Esophagus squamous epithelium (tissue), 4 donors: ENCODE measurements at regions not wholly inside any gene's neighbourhood (a gene's known extent, or its start where the extent isn't known, plus 50 kb on each side); places are given as distances from the start of the nearest gene placed in this dataset.
"Not testable (repeated sequence)": the region's sequence is repeated elsewhere in the genome, so short reads cannot be mapped to it uniquely, and the experiment has no call there.

ENCODE experiments used
- POLR2A ChIP-seq, 4 donors: fragments of 450-650 bp; IDR thresholded peaks; one replicate each; pipeline ENCODE4 v1.6.1; 2017; ENCODE audit warnings: antibody characterized with exemption in 4 of 4, mild to moderate bottlenecking in 4 of 4, moderate library complexity in 3 of 4
- TF ChIP-seq, protein P1 (sequence below), 6 experiments: fragments of 450-650 bp in 4 of 6; fragments of 200-600 bp in 2 of 6; sonication (generic) in 2 of 6; IDR thresholded peaks; one replicate each; pipeline ENCODE4 v1.5.1; 2016 to 2019; ENCODE audit warnings: antibody characterized with exemption in 6 of 6, mild to moderate bottlenecking in 4 of 6, moderate library complexity in 4 of 6

DNA sequence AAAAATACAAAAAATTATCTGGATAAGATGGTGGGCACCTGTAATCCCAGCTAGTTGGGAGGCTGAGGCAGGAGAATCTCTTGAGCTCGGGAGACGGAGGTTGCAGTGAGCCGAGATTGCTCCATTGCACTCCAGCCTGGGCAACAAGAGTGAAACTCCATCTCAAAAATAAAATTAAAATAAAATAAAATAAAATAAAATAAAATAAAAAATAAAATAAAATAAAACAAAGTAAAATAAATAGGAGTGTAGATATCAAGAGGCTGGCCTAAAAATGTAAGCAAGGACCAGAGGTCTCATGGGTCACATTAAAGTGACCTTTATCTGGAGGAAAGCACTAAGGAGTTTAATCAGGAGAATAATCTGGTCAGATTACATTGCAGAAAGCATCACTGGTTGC lies 293.8 kb downstream of the MIAT start:
- TF ChIP-seq, protein P1, sequence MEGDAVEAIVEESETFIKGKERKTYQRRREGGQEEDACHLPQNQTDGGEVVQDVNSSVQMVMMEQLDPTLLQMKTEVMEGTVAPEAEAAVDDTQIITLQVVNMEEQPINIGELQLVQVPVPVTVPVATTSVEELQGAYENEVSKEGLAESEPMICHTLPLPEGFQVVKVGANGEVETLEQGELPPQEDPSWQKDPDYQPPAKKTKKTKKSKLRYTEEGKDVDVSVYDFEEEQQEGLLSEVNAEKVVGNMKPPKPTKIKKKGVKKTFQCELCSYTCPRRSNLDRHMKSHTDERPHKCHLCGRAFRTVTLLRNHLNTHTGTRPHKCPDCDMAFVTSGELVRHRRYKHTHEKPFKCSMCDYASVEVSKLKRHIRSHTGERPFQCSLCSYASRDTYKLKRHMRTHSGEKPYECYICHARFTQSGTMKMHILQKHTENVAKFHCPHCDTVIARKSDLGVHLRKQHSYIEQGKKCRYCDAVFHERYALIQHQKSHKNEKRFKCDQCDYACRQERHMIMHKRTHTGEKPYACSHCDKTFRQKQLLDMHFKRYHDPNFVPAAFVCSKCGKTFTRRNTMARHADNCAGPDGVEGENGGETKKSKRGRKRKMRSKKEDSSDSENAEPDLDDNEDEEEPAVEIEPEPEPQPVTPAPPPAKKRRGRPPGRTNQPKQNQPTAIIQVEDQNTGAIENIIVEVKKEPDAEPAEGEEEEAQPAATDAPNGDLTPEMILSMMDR (IDR thresholded peaks at IDR 0.05), result not testable (repeated sequence)
- TF ChIP-seq POLR2A (IDR thresholded peaks at IDR 0.05), result not testable (repeated sequence)
